GM18505 (cell line): ENCODE measurements at regions not wholly inside any gene's neighbourhood (a gene's known extent, or its start where the extent isn't known, plus 50 kb on each side); places are given as distances from the start of the nearest gene placed in this dataset.

ENCODE experiments used
- ATAC-seq: cut with Tn5 transposase; IDR thresholded peaks from one replicate; pipeline ENCODE4 v1.9.1; 2021; ENCODE audit not compliant: unreplicated experiment
- POLR2A ChIP-seq: IDR thresholded peaks from 4 replicates; pipeline ENCODE4 v1.6.1; 2011; ENCODE audit warnings: borderline replicate concordance; ENCODE audit not compliant: insufficient read depth, insufficient read length; ENCODE audit errors: extremely low read depth

DNA sequence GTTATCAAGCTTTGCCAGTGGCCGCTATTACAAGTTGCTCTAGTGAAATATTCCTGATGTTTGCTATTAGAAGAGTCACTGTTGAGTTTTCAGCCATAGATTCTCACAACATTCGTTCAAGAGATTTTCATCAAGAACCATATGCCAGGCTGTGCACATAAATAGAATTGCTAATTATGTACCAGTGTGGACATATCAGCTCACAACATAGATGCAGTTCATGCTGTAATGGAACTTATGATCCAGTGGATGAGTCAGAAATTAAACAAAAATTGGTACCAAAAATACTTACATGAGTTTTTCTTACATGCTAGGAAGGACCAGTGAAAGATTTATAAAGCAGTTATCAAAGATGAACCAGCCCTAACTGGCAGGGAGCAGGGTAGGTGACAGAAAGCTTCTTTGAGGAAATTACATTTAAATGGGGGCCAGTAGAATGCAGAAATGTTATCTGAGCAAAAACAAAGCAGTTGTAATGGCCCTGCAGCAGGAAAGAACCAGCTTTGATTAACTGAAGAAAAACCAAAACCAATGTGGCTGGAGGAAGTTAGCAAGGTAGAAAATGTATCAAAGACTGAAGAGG, 404.2 kb downstream of the DNAH5 start:
- ATAC-seq, result no peak
- no peak for TF ChIP-seq POLR2A

DNA sequence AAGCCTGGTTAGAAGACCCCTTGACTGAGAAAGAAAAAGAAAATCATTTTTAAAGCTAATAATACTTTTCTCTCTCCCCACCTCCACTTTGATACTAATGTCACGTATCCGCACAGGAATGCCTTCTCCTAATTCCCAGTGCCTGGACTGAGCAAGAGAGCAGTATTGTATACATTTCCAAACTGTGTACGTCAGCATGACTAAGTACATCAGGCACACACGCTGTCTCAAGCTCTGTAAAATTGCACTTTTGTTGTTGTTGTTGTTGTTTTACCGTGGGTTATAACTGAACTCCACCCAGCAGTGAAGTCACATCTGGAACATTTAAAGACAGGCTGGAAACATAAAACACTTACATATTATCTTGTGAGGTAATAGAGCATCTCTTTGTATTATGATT, 407.6 kb downstream of the DNAH5 start:
- no peak for TF ChIP-seq POLR2A
- no peak for ATAC-seq

DNA sequence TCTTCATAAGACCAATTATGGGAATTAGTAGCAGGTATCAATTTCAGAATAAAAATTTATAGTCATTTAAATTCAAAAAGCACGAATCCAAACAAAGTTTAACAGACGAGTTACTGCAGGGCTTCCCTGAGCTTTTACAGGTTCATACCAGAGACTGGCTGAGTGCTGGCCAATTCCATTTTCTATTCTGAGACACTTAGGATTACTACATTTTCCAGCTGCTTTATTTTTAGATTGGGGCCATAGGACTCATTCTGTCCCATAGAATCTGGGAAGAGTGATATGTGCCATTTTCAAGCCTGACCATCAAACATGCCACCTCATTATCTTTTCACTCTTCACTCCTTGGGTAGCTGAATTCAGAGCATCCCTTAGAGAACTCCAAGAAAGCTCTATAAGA, 410.7 kb downstream of the DNAH5 start:
- no peak for TF ChIP-seq POLR2A
- ATAC-seq, result no peak

DNA sequence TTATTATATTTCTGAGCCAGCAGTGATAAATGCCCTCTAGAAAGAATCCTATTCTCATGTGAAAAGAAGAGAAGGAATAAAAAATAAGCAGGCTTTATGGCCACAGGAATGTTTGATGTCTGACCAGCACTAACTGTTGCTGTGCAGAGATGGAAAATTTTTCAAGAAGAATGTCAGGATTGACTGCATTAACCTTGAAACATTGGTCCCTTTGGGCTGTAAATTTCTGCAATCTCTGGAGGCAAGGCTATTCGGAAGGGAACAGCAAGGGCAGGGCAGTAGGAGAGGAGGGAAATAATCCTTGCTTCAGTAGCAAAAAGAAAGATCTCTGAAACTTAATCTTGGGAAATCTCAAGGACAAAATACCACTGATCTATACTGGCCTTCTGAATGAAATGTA, 415.2 kb downstream of the DNAH5 start:
- TF ChIP-seq POLR2A, result no peak
- no peak for ATAC-seq

DNA sequence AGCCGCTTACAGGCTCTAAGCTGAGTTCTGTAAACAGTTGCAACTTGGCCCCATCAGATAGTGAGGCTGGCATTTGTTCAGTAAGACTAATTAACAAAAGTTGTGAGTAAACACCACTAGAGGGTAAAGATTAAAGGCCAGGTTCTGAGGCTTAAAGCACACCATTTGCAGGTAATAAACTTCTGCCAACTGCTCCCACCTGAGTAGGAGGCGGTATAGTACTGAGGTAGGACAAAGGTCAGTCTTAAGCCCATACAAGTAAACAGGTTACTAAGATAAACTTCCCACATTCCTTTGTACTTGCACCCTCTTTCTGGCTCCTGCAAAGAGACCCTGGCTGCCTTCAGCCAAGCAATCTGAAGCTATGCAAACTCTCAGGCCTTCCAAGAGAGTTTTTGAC, 419.6 kb downstream of the DNAH5 start:
- ATAC-seq, result no peak
- TF ChIP-seq POLR2A, result no peak

DNA sequence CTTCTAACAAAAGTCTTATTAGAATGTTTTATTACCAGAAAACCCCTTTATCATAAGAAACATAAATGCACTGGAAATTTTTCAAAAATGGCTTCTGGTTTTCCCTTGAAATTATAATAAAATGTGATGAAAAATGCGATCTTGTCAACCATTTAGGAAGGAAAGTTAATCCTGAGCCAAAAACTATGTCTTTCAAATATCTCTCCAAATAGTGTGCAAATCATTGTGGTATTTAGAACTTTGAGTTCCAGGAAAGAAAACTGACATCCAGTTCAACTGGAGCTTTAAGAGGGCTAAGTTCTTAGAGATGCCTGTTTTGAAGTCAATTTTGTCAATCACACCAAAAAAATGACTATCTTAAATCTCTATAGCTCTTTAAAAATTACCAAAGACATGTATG, 425.4 kb downstream of the DNAH5 start:
- ATAC-seq, result no peak
- TF ChIP-seq POLR2A, result no peak

DNA sequence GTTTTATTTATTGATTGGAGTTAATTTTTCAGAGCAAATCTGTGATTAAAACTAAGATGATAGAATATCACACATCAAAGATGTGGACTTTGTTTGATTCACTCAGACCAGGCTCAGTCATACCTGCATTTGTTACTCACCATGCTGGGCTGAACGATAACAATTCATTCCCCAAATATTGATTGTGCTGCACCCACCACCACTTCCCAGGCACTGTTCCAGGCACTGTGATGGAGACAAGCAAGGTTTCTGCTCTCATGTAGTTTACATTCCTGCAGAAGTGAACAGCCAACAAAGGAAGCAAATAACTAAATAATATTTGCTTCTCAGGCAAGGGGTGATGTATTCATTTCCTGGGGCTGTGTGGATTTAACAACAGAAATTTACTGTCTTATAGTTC, 428.3 kb downstream of the DNAH5 start:
- no peak for TF ChIP-seq POLR2A

DNA sequence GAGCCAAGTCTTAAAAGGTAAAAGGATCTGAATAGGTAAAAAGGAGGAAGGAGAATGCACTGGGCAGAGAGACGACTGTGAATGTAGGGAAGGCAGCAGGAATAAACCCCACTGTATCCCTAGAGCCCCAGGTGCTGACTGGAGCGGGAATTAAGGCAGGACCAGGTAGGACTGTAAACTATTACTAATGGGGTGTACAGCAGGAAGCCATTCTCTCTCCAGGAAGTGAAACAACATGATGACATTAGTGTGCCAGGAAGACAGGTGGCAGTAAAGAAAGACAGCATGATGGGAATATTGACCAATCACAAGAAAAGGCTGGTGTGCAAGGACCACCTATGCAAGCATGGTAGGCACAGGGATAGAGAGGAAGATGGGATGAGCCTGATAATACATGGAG, 433.0 kb downstream of the DNAH5 start:
- ATAC-seq, result no peak
- TF ChIP-seq POLR2A, result no peak

More for the DNA sequence above, 428.3 kb downstream of the DNAH5 start:
- no peak for ATAC-seq

DNA sequence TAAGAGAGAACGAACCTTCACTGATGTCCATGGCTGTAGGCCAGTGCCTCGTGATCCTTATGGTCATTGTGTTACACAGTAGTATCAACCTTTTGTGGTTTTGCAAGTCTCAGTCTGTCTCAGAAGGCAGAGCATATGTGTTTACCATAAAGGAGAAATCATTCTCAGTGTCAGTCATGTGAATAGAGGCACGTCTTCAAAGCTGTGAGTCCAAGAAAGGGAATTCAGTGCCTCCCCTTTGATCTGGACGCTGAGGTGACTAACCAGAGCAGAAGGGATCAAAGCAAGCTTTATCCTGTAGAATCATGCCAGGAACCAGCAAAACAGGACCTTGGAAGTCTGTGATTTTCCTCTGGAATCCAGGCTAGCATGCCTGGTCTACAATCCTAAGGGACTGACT, 433.9 kb downstream of the DNAH5 start:
- ATAC-seq, result no peak
- TF ChIP-seq POLR2A, result no peak

DNA sequence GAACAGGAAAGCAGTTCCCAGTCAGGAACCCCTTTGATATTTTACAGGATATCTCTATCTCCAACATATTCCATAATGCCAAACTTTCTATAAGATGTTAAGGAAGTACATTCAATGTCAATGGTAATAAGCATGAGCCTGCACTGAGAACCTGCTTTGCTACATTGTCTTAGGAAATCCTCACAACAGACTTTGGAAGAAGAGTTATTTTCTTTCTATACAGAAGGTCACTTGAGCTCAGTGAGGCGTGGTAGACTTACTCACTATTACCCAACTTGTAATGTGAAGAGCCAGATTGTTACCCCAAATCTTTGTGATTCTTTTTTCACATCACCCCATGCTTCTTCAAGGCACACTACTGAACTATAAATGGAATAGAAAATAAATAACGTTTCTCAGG, 435.9 kb downstream of the DNAH5 start:
- no peak for ATAC-seq
- no peak for TF ChIP-seq POLR2A

DNA sequence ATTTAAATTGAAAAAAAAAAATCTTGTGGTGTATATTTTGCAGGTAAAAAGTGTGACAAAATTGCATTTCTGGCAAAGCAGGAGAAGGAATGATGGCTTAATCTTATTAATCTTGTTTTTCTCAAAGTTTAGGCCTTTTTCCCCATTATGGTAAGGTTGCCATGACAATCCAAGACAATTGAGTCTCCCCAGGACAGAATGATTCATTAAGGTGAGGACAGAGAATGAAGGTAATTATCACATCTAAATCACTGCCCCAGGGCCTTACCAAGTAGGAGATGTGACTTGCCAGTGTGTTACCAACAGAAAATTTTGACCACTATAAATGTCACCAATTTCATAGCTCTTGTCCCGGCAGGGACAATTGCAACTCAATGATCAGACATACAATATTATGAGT, 439.2 kb downstream of the DNAH5 start:
- TF ChIP-seq POLR2A, result no peak
- ATAC-seq, result no peak

DNA sequence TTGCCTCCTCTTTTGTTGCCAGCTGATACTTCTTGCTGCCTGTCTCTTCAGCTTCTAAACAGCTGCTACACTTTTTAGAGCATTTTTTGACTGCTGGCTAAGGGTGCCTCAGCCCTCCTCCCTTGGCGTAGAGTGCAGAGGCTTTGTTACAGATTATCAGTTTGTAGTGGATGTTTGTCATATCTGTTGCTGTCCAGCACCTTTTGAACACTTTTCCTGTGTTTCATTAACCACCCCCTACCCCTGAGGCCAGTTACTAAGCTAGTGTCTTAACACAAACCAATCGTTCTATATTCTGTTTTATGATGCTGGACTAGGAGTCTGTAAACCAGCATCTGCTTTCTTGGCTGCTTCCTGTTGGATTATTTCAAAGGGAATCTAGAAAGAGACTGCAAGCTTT, 441.5 kb downstream of the DNAH5 start:
- no peak for ATAC-seq

DNA sequence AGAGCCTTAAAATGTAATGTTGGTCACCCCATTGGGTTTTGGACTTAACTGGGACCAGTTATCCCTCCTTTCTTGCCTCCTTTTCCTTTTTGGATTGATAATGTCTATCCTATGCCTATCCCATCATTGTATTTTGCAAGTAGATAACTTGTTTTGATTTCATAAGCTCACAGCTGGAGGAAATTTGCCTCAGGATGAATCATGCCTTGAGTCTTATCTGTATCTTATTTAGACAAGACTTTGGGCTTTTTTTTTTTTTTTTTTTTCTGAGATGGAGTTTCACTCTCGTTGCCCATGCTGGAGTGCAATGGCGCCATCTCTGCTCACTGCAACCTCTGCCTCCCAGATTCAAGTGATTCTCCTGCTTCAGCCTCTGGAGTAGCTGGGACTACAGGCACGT, 443.3 kb downstream of the DNAH5 start:
- TF ChIP-seq POLR2A, result no peak
- ATAC-seq, result no peak

More for the DNA sequence above, 441.5 kb downstream of the DNAH5 start:
- no peak for TF ChIP-seq POLR2A

DNA sequence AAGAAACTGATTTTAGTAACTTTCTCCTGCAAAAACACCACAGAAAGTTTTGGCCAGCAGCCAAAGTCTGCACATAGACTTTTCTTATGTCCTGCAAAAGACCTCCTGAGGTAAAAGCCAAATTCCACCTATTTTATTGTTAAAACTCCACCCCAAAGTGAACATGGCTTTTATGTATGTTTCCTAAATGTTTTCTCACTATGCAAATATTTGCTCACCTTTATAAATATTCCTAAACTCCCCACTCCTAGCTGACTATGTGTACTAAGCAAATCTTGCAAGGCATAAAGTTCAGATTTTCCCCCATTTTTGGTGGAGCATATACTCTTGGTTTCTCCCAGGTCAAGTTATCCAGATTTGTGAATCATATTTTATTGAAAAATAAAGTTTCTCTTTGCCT, 446.2 kb downstream of the DNAH5 start:
- no peak for ATAC-seq
- no peak for TF ChIP-seq POLR2A
